ENCODE measurements at regions not wholly inside any gene's neighbourhood (a gene's known extent, or its start where the extent isn't known, plus 50 kb on each side); places are given as distances from the start of the nearest gene placed in this dataset.

- TF ChIP-seq CTCF (IDR thresholded peaks at IDR 0.05) (no peak), POLR2A (IDR thresholded peaks at IDR 0.05) (no peak)
Observed at GRCh38 chr12:102329883-102330282, 132.2 kb upstream of the PMCH start.

Data from body of pancreas (tissue), 4 donors.